OCI-LY7 (cell line): ENCODE measurements at regions not wholly inside any gene's neighbourhood (a gene's known extent, or its start where the extent isn't known, plus 50 kb on each side); places are given as distances from the start of the nearest gene placed in this dataset.

Experiments
- EZH2phosphoT487 ChIP-seq: fragments of 200-600 bp; sonication (generic); IDR thresholded peaks from 2 replicates; pipeline ENCODE4 v1.6.1; 2018; ENCODE audit warnings: low read depth, borderline replicate concordance, mild to moderate bottlenecking, mixed run types, antibody characterized with exemption, low read length, moderate library complexity, mixed read lengths
- TF ChIP-seq, protein P1 (sequence below): fragments of 200-600 bp; sonication (generic); conservative IDR thresholded peaks from 2 replicates; pipeline ENCODE4 v1.5.1; 2014; ENCODE audit warnings: mild to moderate bottlenecking, antibody characterized with exemption, low read length, moderate library complexity, mixed read lengths

DNA sequence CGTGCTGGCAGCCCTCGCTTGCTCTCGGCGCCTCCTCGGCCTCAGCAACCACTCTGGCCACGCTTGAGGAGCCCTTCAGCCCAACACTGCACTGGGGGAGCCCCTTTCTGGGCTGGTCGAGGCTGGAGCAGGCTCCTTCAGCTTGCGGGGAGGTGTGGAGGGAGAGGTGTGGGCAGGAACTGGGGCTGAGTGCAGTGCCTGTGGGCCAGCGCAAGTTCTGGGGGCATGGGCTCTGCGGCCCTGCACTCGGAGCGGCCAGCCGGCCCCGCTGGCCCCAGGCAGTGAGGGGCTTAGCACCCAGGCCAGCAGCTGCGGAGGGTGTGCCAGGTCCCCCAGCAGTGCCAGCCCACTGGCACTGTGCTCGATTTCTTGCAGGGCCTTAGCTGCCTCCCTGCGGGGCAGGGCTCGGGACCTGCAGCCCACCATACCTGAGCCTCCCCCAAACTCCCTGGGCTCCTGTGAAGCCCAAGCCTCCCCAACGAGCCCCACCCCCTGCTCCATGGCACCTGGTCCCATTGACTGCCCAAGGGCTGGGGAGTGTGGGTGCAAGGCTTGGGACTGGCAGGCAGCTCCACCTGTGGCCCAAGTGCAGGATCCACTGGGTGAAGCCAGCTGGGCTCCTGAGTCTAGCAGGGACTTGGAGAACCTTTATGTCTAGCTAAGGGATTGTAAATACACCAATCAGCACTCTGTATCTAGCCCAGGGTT lies 556.8 kb downstream of the GABRG1 start:
- TF ChIP-seq, protein P1, sequence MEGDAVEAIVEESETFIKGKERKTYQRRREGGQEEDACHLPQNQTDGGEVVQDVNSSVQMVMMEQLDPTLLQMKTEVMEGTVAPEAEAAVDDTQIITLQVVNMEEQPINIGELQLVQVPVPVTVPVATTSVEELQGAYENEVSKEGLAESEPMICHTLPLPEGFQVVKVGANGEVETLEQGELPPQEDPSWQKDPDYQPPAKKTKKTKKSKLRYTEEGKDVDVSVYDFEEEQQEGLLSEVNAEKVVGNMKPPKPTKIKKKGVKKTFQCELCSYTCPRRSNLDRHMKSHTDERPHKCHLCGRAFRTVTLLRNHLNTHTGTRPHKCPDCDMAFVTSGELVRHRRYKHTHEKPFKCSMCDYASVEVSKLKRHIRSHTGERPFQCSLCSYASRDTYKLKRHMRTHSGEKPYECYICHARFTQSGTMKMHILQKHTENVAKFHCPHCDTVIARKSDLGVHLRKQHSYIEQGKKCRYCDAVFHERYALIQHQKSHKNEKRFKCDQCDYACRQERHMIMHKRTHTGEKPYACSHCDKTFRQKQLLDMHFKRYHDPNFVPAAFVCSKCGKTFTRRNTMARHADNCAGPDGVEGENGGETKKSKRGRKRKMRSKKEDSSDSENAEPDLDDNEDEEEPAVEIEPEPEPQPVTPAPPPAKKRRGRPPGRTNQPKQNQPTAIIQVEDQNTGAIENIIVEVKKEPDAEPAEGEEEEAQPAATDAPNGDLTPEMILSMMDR = no peak
- TF ChIP-seq EZH2phosphoT487 = no peak
